Keratinocyte (primary cell): ENCODE measurements at regions not wholly inside any gene's neighbourhood (a gene's known extent, or its start where the extent isn't known, plus 50 kb on each side); places are given as distances from the start of the nearest gene placed in this dataset.

ENCODE experiments used
- DNase-seq: peaks from one replicate; pipeline ENCODE4 v3.0.0-alpha.2; 2011; ENCODE audit warnings: low read depth, missing footprints, low spot score
- FAIRE-seq: peaks from 2 replicates; lab custom pipeline; 2011; peaks lifted over from hg19 to GRCh38; lab: Jason Lieb, UNC
- H2AFZ ChIP-seq: 2 replicates; pipeline ENCODE4 v1.6.0; 2012; ENCODE audit warnings: low read length, control low read depth, inconsistent platforms; ENCODE audit not compliant: control insufficient read depth
- H3K27ac ChIP-seq: 2 replicates; pipeline ENCODE4 v1.5.1; 2011; ENCODE audit warnings: low read length; ENCODE audit not compliant: control insufficient read depth, insufficient read depth
- H3K27me3 ChIP-seq: 3 replicates; pipeline ENCODE4 v1.6.0; 2011; ENCODE audit warnings: low read length; ENCODE audit not compliant: control insufficient read depth, insufficient read depth; ENCODE audit errors: extremely low read depth
- H3K36me3 ChIP-seq, 2 experiments: 2 replicates in 1 of 2; 3 replicates in 1 of 2; pipeline ENCODE4 v1.5.1; 2011; ENCODE audit warnings: low read length in 2 of 2, mild to moderate bottlenecking in 1 of 2; ENCODE audit not compliant: control insufficient read depth in 2 of 2, insufficient read depth in 2 of 2; ENCODE audit errors: extremely low read depth in 1 of 2
- H3K4me1 ChIP-seq: 3 replicates; pipeline ENCODE4 v1.5.1; 2011; ENCODE audit warnings: low read length; ENCODE audit not compliant: control insufficient read depth, insufficient read depth; ENCODE audit errors: extremely low read depth
- H3K4me2 ChIP-seq: 3 replicates; pipeline ENCODE4 v1.6.0; 2011; ENCODE audit warnings: low read depth, low read length; ENCODE audit not compliant: control insufficient read depth, insufficient read depth; ENCODE audit errors: extremely low read depth
- H3K4me3 ChIP-seq, 3 experiments: fragments of 200-600 bp in 1 of 3; sonication (generic) in 1 of 3; 2 replicates in 2 of 3; 3 replicates in 1 of 3; pipeline ENCODE4 v1.5.1; 2011 to 2016; ENCODE audit warnings: low read length in 3 of 3, mild to moderate bottlenecking in 3 of 3, control low read depth in 2 of 3, inconsistent platforms in 1 of 3, low read depth in 1 of 3, mixed read lengths in 1 of 3, mixed run types in 1 of 3, moderate library complexity in 1 of 3; ENCODE audit not compliant: control insufficient read depth in 2 of 3, insufficient read depth in 2 of 3; ENCODE audit errors: extremely low read depth in 1 of 3
- H3K79me2 ChIP-seq: 2 replicates; pipeline ENCODE4 v1.6.0; 2012; ENCODE audit warnings: low read length; ENCODE audit not compliant: control insufficient read depth, insufficient read depth
- H3K9ac ChIP-seq: 3 replicates; pipeline ENCODE4 v1.6.0; 2011; ENCODE audit warnings: low read length; ENCODE audit not compliant: control insufficient read depth, insufficient read depth; ENCODE audit errors: extremely low read depth
- H3K9me1 ChIP-seq: 3 replicates; pipeline ENCODE4 v1.6.0; 2011; ENCODE audit warnings: low read length; ENCODE audit not compliant: control insufficient read depth, insufficient read depth; ENCODE audit errors: extremely low read depth
- H3K9me3 ChIP-seq: 2 replicates; pipeline ENCODE4 v1.5.1; 2012; ENCODE audit warnings: low read depth, low read length; ENCODE audit not compliant: control insufficient read depth
- H4K20me1 ChIP-seq: 3 replicates; pipeline ENCODE4 v1.6.0; 2011; ENCODE audit warnings: low read length; ENCODE audit not compliant: control insufficient read depth, insufficient read depth; ENCODE audit errors: extremely low read depth
- EZH2 ChIP-seq: IDR thresholded peaks from one replicate; pipeline ENCODE4 v1.6.1; 2012; ENCODE audit warnings: inconsistent platforms, mild to moderate bottlenecking, low read length, moderate library complexity
- dilution Hi-C: fragments of 300-500 bp; cut with MboI; formaldehyde crosslinking; loops from one replicate; pipeline ENCODE4 v1.7.0; 2020; ENCODE audit warnings: low sequenced_read_pairs; ENCODE audit not compliant: extremely low pct_ligation_motif_present
- TF ChIP-seq, protein P1 (sequence below), 3 experiments: IDR thresholded peaks in 1 of 3; conservative IDR thresholded peaks in 1 of 3; optimal IDR thresholded peaks in 1 of 3; 2 replicates in 2 of 3; 3 replicates in 1 of 3; pipeline versions ENCODE3 to v1.5.1; 2011; ENCODE audit warnings: low read length in 3 of 3, mild to moderate bottlenecking in 3 of 3, moderate library complexity in 2 of 3, control low read depth in 1 of 3, inconsistent platforms in 1 of 3; ENCODE audit not compliant: insufficient read depth in 2 of 3; ENCODE audit errors: extremely low read depth in 1 of 3

DNA sequence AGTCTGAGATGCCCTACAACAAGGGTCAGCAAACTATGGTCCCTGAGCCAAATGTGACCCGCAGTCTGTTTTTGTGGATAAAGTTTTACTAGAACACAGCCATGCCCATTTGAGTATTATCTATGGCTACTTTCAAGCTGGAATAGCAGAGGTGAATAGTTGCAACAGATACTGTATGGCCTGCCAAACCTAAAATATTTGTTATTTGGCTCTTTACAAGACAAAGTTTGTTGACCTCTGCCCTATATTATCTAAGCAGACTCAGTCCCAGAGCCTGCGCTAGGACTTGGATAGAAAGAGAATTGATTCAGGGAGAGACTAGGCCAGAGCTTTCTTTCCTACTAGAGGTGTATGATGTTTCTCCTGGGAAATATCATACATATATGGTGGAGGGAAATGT, 81.7 kb upstream of the NMNAT3 start:
- no peak for DNase-seq
- no peak overlapping the region for H3K4me2 ChIP-seq

DNA sequence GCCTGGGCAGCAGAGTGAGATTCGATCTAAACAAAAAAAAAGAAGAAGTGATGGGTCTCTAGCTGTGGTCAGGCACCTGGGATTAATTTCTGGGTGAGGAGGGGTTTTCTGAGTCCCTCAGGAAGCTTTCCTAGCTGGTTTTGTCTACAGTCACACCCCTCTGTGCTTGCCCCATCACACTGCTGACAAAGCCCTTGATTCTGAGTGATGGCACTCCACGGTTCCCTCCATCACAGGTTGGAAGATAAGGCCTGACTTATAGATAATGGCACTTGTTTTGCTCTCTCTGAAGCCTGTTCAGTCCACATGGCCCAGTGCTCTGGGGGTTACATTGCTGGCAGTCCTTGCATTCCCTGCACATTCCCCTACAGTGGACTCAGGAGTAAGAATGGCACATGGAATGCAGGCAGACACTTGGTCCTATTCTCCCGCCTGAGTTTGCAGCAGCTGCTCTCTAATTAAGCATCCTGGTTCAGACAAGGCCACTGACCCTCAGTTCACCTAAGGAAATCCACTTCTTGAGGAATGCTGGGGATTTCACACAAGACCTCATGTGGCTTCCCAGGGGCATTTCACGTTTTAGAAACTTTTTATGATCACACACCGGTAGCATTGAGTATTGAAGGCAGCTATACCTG, 81.0 kb upstream of the NMNAT3 start:
- no peak overlapping the region for H3K9ac ChIP-seq
- TF ChIP-seq, protein P1, sequence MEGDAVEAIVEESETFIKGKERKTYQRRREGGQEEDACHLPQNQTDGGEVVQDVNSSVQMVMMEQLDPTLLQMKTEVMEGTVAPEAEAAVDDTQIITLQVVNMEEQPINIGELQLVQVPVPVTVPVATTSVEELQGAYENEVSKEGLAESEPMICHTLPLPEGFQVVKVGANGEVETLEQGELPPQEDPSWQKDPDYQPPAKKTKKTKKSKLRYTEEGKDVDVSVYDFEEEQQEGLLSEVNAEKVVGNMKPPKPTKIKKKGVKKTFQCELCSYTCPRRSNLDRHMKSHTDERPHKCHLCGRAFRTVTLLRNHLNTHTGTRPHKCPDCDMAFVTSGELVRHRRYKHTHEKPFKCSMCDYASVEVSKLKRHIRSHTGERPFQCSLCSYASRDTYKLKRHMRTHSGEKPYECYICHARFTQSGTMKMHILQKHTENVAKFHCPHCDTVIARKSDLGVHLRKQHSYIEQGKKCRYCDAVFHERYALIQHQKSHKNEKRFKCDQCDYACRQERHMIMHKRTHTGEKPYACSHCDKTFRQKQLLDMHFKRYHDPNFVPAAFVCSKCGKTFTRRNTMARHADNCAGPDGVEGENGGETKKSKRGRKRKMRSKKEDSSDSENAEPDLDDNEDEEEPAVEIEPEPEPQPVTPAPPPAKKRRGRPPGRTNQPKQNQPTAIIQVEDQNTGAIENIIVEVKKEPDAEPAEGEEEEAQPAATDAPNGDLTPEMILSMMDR (optimal IDR thresholded peaks at IDR 0.05 in 1 of 3, IDR thresholded peaks at IDR 0.05 in 1 of 3, conservative IDR thresholded peaks at IDR 0.05 in 1 of 3; ENCODE audit: extremely low read depth in 1 of 3, insufficient read depth in 2 of 3, low read length in 3 of 3) = no peak
- TF ChIP-seq EZH2 = no peak
- H2AFZ ChIP-seq = no peak overlapping the region
- H3K4me2 ChIP-seq = no peak overlapping the region
- DNase-seq (no peak), FAIRE-seq (no peak)
- no peaks in the 10 kb centered on the region for H3K27me3 ChIP-seq
- no peak overlapping the region for H3K27ac ChIP-seq
- H3K36me3 ChIP-seq = no peaks in the 10 kb centered on the region
- dilution Hi-C loops = no loop called here
- H3K4me3 ChIP-seq = no peak overlapping the region
- H3K79me2 ChIP-seq = no peaks in the 10 kb centered on the region
- no peaks in the 10 kb centered on the region for H4K20me1 ChIP-seq
- no peaks in the 10 kb centered on the region for H3K9me1 ChIP-seq
- no peaks in the 10 kb centered on the region for H3K9me3 ChIP-seq
- H3K4me1 ChIP-seq = no peaks in the 10 kb centered on the region

More for the DNA sequence above, 81.7 kb upstream of the NMNAT3 start:
- Histone ChIP-seq H3K27me3 (no peaks in the 10 kb centered on the region), H4K20me1 (no peaks in the 10 kb centered on the region), H3K9me1 (no peaks in the 10 kb centered on the region), H3K9me3 (no peaks in the 10 kb centered on the region), H3K9ac (no peak overlapping the region), H3K36me3 (no peaks in the 10 kb centered on the region), H3K4me3 (no peak overlapping the region), H3K79me2 (no peaks in the 10 kb centered on the region), H3K4me1 (no peaks in the 10 kb centered on the region), H2AFZ (no peak overlapping the region), H3K27ac (no peak overlapping the region)
- TF ChIP-seq, protein P1 (optimal IDR thresholded peaks at IDR 0.05 in 1 of 3, IDR thresholded peaks at IDR 0.05 in 1 of 3, conservative IDR thresholded peaks at IDR 0.05 in 1 of 3; ENCODE audit: extremely low read depth in 1 of 3, insufficient read depth in 2 of 3, low read length in 3 of 3) = no peak
- no peak for TF ChIP-seq EZH2
- dilution Hi-C loops = no loop called here
- no peak for FAIRE-seq
